ENCODE measurements at regions not wholly inside any gene's neighbourhood (a gene's known extent, or its start where the extent isn't known, plus 50 kb on each side); places are given as distances from the start of the nearest gene placed in this dataset.
A peak's percentile ranks its signal among the peaks of the same experiment; 100 is the strongest.
"Not testable (repeated sequence)": the region's sequence is repeated elsewhere in the genome, so short reads cannot be mapped to it uniquely, and the experiment has no call there.

- Histone ChIP-seq H3K27ac (no peak overlapping the region), H3K4me3 (no peak overlapping the region), H3K27me3 (ENCODE audit: low read depth) (no peaks in the 10 kb centered on the region), H3K36me3 (no peaks in the 10 kb centered on the region), H3K9me3 (no peaks in the 10 kb centered on the region), H3K4me1 (no peaks in the 10 kb centered on the region)
- DNase-seq (no peak), ATAC-seq (no peak)
- intact Hi-C loops (cut with DNase I), result no loop called here
- no peak for TF ChIP-seq CTCF (IDR thresholded peaks at IDR 0.05)
Measured at GRCh38 chr14:105982664-105983063, 456.3 kb downstream of the TMEM121 start.

- no peak for DNase-seq
- no peaks in the 10 kb centered on the region for H3K4me1 ChIP-seq
- no peaks in the 10 kb centered on the region for H3K9me3 ChIP-seq
- H3K36me3 ChIP-seq, result no peaks in the 10 kb centered on the region
- no peak overlapping the region for H3K4me3 ChIP-seq
- H3K27ac ChIP-seq, result no peak overlapping the region
- peaks cover 2% of the 10 kb centered on the region for H3K27me3 ChIP-seq (ENCODE audit: low read depth)
- TF ChIP-seq CTCF (IDR thresholded peaks at IDR 0.05), result no peak
- intact Hi-C loops (cut with DNase I), result no loop called here
- ATAC-seq, result no peak
Measured at GRCh38 chr14:105986894-105987284, 460.5 kb downstream of the TMEM121 start.

GRCh38 chr14:105987563-105987962, 461.2 kb downstream of the TMEM121 start:
- intact Hi-C loops (cut with DNase I), result no loop called here
- DNase-seq (no peak), ATAC-seq (no peak)
- Histone ChIP-seq H3K27me3 (ENCODE audit: low read depth) (peaks cover 2% of the 10 kb centered on the region), H3K4me3 (no peak overlapping the region), H3K9me3 (no peaks in the 10 kb centered on the region), H3K4me1 (no peaks in the 10 kb centered on the region), H3K36me3 (no peaks in the 10 kb centered on the region), H3K27ac (no peak overlapping the region)
- no peak for TF ChIP-seq CTCF (IDR thresholded peaks at IDR 0.05)

- ATAC-seq, result no peak
- peaks cover 2% of the 10 kb centered on the region for H3K27me3 ChIP-seq (ENCODE audit: low read depth)
- no peak for TF ChIP-seq CTCF (IDR thresholded peaks at IDR 0.05)
- intact Hi-C loops (cut with DNase I), result no loop called here
- no peak overlapping the region for H3K27ac ChIP-seq
- H3K4me3 ChIP-seq, result no peak overlapping the region
- DNase-seq, result no peak
- H3K9me3 ChIP-seq, result no peaks in the 10 kb centered on the region
- no peaks in the 10 kb centered on the region for H3K4me1 ChIP-seq
- no peaks in the 10 kb centered on the region for H3K36me3 ChIP-seq
Measured at GRCh38 chr14:105989566-105990302, 463.4 kb downstream of the TMEM121 start.

- ATAC-seq; H3K4me1 ChIP-seq; H3K36me3 ChIP-seq; H3K27ac ChIP-seq; intact Hi-C loops (cut with DNase I); H3K27me3 ChIP-seq (ENCODE audit: low read depth); DNase-seq; H3K4me3 ChIP-seq; H3K9me3 ChIP-seq: not testable (repeated sequence)
Measured at GRCh38 chr14:105991677-105992076, 465.3 kb downstream of the TMEM121 start.

- no peak overlapping the region for H3K27ac ChIP-seq
- H3K4me3 ChIP-seq, result no peak overlapping the region
- H3K27me3 ChIP-seq (ENCODE audit: low read depth), result peaks cover 2% of the 10 kb centered on the region
- H3K4me1 ChIP-seq, result no peaks in the 10 kb centered on the region
- ATAC-seq, result peak in 1 of 2 donors; percentile 12
- H3K9me3 ChIP-seq, result no peaks in the 10 kb centered on the region
- no peaks in the 10 kb centered on the region for H3K36me3 ChIP-seq
- no peak for DNase-seq
- intact Hi-C loops (cut with DNase I), result no loop called here
- TF ChIP-seq CTCF (IDR thresholded peaks at IDR 0.05), result no peak
Measured at GRCh38 chr14:105993814-105994213, 467.4 kb downstream of the TMEM121 start.

- H3K4me1 ChIP-seq; H3K27ac ChIP-seq; intact Hi-C loops (cut with DNase I); H3K36me3 ChIP-seq; H3K9me3 ChIP-seq; ATAC-seq; DNase-seq; H3K4me3 ChIP-seq; H3K27me3 ChIP-seq (ENCODE audit: low read depth): not testable (repeated sequence)
Measured at GRCh38 chr14:105995011-105995710, 468.8 kb downstream of the TMEM121 start.

GRCh38 chr14:105998597-105998996, 472.2 kb downstream of the TMEM121 start:
- H3K27me3 ChIP-seq (ENCODE audit: low read depth); H3K4me3 ChIP-seq; H3K27ac ChIP-seq; H3K9me3 ChIP-seq; DNase-seq; H3K4me1 ChIP-seq; ATAC-seq; H3K36me3 ChIP-seq; intact Hi-C loops (cut with DNase I): not testable (repeated sequence)

Measured in lower lobe of right lung (tissue), 2 donors.